ENCODE measurements at regions not wholly inside any gene's neighbourhood (a gene's known extent, or its start where the extent isn't known, plus 50 kb on each side); places are given as distances from the start of the nearest gene placed in this dataset.

DNA sequence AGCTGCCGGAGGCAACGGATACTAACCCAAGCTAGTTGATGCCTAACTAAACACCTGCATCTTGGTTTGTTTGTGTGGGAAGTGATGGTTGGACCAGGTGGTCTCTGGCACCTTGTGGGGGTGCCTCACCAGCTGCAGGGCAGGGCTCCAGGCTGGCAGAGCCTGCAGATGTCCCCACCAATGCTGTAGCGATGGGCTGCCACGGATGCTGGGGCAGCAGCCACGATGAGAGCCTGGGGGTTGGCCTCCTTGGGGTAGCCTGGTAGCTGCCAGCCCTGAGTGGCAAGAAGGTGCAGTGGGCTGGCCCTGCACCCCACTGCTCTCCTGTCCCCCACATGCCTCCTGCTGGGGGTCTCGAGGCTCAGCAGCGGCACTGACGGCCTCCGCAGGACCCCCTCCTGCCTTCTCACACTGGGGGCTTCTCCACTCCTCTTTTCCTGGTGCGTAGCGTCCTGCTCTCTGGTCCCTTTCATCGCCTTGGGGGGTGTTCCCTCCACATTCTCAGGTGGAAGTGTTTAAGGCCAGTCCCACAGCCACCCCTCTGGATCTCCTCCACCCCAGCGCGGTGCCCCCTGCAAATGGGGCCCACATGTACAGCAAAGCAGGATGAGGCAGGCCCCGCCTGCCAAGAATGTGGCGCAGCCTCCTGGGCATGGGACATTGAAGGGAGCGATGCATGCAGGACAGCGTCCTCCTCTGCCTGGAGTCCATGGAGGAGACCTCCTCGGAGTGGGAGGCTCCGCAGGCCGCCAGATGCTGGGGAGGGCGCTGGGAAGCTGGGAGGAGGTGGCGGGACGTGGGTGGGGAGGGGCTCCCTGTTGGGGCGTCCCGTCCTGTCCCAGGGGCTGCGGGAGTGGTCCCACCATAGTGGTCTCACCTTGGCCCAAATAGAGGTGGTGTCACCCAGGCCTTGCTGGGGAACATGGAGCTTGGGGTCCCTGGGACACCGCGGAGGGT, 173.1 kb downstream of the ASB1 start:
- H3K9ac ChIP-seq (ENCODE audit: low read length) = no peak overlapping the region
- no peak overlapping the region for H3K27ac ChIP-seq (ENCODE audit: low read length)
- no peak overlapping the region for H3K4me2 ChIP-seq (ENCODE audit: low read length)
- no peak for TF ChIP-seq EZH2phosphoT487 (IDR thresholded peaks at IDR 0.05; ENCODE audit: low read depth)
- TF ChIP-seq, protein P1, sequence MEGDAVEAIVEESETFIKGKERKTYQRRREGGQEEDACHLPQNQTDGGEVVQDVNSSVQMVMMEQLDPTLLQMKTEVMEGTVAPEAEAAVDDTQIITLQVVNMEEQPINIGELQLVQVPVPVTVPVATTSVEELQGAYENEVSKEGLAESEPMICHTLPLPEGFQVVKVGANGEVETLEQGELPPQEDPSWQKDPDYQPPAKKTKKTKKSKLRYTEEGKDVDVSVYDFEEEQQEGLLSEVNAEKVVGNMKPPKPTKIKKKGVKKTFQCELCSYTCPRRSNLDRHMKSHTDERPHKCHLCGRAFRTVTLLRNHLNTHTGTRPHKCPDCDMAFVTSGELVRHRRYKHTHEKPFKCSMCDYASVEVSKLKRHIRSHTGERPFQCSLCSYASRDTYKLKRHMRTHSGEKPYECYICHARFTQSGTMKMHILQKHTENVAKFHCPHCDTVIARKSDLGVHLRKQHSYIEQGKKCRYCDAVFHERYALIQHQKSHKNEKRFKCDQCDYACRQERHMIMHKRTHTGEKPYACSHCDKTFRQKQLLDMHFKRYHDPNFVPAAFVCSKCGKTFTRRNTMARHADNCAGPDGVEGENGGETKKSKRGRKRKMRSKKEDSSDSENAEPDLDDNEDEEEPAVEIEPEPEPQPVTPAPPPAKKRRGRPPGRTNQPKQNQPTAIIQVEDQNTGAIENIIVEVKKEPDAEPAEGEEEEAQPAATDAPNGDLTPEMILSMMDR (IDR thresholded peaks at IDR 0.05; ENCODE audit: low read depth, low read length) = no peak
- no peaks in the 10 kb centered on the region for H3K9me3 ChIP-seq (ENCODE audit: insufficient read depth, low read length)
- no peaks in the 10 kb centered on the region for H3K27me3 ChIP-seq (ENCODE audit: low read depth, low read length)
- no peaks in the 10 kb centered on the region for H3K4me1 ChIP-seq (ENCODE audit: low read length)
- no peak overlapping the region for H2AFZ ChIP-seq (ENCODE audit: low read depth, low read length)
- no peaks in the 10 kb centered on the region for H3K79me2 ChIP-seq (ENCODE audit: low read length)
- no peaks in the 10 kb centered on the region for H3K36me3 ChIP-seq (replicated peaks; ENCODE audit: low read depth, low read length)
- no peak overlapping the region for H3K4me3 ChIP-seq (ENCODE audit: low read length)
- H4K20me1 ChIP-seq (ENCODE audit: insufficient read depth, low read length) = no peaks in the 10 kb centered on the region

DNA sequence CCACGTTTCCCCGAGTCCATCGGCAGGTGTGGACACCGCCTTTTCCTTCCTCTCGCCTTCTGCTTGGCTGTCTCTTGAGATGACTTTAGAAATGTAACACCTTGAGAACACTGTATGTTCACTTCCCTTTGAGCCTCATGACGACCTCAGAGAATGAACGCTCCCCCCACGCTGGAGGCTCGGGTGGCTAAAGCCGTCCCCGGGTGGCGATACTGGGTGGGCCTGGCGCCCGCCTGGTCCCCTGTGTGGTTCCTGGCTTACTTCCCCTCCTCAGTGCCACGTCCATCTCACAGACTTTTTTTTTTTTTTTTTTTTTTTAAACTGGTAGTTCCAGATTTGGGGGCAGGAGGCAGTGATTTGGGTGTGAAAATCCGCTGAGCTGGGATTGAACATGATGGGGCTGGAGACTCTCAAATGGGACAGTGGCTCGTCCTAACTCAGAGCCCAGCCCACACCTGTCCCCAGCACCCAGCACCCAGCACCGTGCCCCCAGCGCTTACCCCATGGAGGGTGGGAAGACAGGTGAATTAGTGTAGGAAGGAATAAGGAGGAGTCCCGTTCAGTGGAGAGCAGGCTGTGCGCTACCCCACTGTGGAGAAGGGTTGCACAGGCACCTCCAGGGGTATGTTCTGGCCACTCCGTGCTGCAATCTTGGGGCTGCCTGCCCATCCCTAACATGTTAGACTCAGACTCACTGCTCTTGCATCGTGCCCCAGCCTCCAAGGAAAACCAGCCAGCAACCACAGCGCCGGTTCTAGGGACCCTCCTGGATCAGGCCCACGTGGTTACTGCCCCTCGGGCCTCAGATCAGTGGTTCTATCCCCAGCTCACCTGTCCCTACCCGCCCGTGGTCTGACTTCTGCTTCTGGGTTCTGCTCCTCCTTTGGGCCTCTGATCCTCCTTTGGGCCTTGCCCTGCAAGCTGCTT, 174.0 kb downstream of the ASB1 start:
- Histone ChIP-seq H3K4me2 (ENCODE audit: low read length) (no peak overlapping the region), H3K4me3 (ENCODE audit: low read length) (no peak overlapping the region), H4K20me1 (ENCODE audit: insufficient read depth, low read length) (no peaks in the 10 kb centered on the region), H3K9ac (ENCODE audit: low read length) (no peak overlapping the region), H3K4me1 (ENCODE audit: low read length) (no peaks in the 10 kb centered on the region), H3K27me3 (ENCODE audit: low read depth, low read length) (no peaks in the 10 kb centered on the region), H3K36me3 (replicated peaks; ENCODE audit: low read depth, low read length) (no peaks in the 10 kb centered on the region), H3K9me3 (ENCODE audit: insufficient read depth, low read length) (no peaks in the 10 kb centered on the region), H3K79me2 (ENCODE audit: low read length) (no peaks in the 10 kb centered on the region), H2AFZ (ENCODE audit: low read depth, low read length) (no peak overlapping the region), H3K27ac (ENCODE audit: low read length) (no peak overlapping the region)
- TF ChIP-seq EZH2phosphoT487 (IDR thresholded peaks at IDR 0.05; ENCODE audit: low read depth) = no peak
- TF ChIP-seq, protein P1 (IDR thresholded peaks at IDR 0.05; ENCODE audit: low read depth, low read length) = no peak

DNA sequence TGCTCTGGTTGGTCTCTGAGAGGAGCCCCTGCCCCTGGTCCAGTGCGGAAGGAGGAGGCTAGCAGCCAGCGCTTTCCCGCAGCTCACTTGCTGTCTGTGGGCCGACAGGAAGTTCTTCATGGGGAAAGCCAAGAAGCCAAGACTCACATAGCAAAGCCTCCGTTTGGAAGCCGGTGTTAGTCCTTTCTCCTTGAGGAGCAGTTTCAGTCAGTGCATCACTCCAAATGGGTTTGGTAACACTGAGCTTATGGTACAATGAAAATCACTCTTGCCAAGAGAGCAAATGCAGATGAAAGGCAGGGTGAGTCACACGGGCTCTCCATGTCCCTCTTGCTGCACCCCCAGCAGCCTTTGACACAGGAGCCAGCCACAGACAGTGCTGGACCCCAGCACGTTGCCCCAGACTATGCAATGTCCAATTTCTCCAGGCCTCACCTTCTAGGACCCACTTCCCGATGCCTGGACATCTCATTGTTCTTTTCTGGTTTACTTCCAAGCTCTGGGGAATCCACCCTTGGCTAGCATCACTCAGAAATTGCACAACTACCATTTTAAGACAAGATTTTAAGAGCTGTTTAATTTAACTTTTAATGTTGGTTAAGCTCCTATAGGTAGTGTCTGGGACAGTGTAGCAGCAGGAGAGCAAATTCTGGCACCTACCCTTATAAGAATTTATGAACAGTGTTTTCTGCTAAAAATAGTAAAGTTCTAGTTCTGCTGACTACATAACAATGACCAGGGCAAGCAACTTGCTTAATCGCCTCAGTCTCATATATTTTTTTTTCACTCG, 174.9 kb downstream of the ASB1 start:
- no peaks in the 10 kb centered on the region for H3K9me3 ChIP-seq (ENCODE audit: insufficient read depth, low read length)
- H2AFZ ChIP-seq (ENCODE audit: low read depth, low read length) = no peak overlapping the region
- H3K79me2 ChIP-seq (ENCODE audit: low read length) = no peaks in the 10 kb centered on the region
- H3K4me3 ChIP-seq (ENCODE audit: low read length) = no peak overlapping the region
- TF ChIP-seq, protein P1 (IDR thresholded peaks at IDR 0.05; ENCODE audit: low read depth, low read length) = no peak
- TF ChIP-seq EZH2phosphoT487 (IDR thresholded peaks at IDR 0.05; ENCODE audit: low read depth) = no peak
- H3K9ac ChIP-seq (ENCODE audit: low read length) = no peak overlapping the region
- no peak overlapping the region for H3K27ac ChIP-seq (ENCODE audit: low read length)
- H3K36me3 ChIP-seq (replicated peaks; ENCODE audit: low read depth, low read length) = no peaks in the 10 kb centered on the region
- H4K20me1 ChIP-seq (ENCODE audit: insufficient read depth, low read length) = no peaks in the 10 kb centered on the region
- H3K4me2 ChIP-seq (ENCODE audit: low read length) = no peak overlapping the region
- no peaks in the 10 kb centered on the region for H3K4me1 ChIP-seq (ENCODE audit: low read length)
- H3K27me3 ChIP-seq (ENCODE audit: low read depth, low read length) = no peaks in the 10 kb centered on the region
